ENCODE measurements at regions not wholly inside any gene's neighbourhood (a gene's known extent, or its start where the extent isn't known, plus 50 kb on each side); places are given as distances from the start of the nearest gene placed in this dataset.
"Not testable (repeated sequence)": the region's sequence is repeated elsewhere in the genome, so short reads cannot be mapped to it uniquely, and the experiment has no call there.

- DNase-seq: no peak
These were observed 50.4 kb upstream of the CACUL1 start for GRCh38 chr10:118805146-118805545.

- DNase-seq: no peak
These were observed 52.9 kb upstream of the CACUL1 start for GRCh38 chr10:118807512-118808305.

- no peak for DNase-seq
These were observed 54.0 kb upstream of the CACUL1 start for GRCh38 chr10:118808601-118809356.

DNA sequence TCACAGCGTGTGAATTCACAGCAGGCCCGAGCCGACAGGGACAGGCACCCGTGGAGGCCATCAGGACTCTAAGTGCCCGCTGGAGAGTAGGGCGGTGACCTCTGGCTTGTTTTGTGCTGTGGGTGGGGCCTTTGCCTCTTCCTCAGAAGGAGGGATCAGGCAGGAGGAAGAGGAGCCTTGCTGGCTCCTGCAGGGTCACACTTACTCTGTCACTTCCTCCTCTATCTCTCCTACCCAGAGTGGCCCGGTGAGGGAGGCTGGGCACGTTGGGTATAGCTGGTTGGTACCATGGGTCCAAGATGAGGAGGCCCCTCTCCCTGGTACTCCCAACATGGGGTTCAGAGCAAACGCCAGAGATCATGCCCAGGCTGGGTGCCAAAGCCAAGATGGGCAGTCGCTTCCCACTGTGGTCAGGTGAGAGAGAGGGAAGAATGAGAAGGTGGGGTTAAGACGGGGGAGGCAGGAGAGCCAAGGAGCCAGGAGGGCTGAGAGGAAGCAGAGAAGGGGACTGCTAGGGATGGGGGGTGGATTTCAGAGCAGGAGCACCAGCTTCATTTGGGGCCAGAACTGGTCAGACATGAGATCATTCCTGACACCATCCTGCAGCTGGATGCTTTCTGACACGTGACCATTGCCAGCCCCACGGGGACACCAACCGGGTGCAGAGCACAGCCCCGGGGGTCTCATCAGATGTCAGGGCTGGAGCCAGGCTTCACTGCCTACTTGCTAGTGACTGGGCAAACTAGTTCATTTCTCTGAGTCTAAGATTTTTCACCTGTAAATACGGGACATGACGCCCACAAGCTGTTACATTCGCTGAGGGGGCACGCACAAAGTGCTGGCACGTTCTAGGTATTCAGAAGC, 54.8 kb upstream of the CACUL1 start:
- DNase-seq: no peak

DNA sequence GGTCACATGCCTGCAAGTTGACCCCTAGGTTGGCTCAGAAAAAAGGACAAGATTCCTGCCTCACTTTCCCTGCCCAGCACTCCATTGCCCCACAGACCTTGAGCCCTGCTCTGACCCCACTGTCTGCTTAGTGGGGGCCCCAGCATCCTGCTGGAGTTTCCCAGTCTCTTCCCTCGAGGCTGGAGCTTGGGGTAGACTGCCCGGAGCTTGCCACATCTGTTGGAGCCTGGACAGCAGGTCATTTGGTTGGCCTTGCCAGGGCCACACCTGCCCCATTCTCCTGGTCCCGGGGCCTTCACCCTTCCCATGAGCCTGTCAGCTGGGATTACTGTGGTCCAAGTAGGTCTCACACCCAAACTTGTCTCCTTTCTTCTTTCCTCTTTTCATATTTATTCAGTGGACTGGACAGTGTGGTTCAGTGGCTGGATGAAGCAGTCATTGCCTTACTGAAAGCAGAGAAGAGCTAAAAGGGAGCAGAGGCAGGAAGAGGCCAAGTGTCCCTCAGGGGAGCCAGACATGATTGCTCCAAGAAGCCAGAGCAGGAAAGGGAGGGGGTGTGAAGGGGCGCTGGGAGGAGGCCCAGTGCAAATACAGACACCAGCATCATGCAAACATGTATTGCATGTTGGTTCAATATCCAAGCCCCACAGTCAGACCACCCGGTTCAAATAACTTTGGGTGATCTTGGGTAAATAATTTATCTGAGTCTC, 56.2 kb upstream of the CACUL1 start:
- DNase-seq: no peak

- DNase-seq: no peak
These were observed 57.1 kb upstream of the CACUL1 start for GRCh38 chr10:118811675-118812392.

- no peak for DNase-seq
These were observed 57.6 kb upstream of the CACUL1 start for GRCh38 chr10:118812393-118812740.

DNA sequence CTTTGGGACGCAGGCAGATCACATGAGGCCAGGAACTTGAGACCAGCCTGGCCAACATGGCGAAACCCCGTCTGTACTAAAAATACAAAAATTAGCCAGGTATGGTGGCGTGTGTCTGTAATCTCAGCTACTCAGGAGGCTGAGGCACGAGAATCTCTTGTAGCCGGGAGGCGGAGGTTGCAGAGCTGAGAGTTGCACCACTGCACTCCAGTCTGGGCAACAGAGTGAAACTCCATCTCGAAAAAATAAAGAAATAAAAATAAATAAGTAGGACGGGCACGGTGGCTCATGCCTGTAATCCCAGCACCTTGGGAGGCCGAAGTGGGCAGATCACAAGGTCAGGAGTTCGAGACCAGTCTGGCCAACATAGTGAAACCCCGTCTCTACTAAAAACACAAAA, 58.2 kb upstream of the CACUL1 start:
- DNase-seq: not testable (repeated sequence)

DNA sequence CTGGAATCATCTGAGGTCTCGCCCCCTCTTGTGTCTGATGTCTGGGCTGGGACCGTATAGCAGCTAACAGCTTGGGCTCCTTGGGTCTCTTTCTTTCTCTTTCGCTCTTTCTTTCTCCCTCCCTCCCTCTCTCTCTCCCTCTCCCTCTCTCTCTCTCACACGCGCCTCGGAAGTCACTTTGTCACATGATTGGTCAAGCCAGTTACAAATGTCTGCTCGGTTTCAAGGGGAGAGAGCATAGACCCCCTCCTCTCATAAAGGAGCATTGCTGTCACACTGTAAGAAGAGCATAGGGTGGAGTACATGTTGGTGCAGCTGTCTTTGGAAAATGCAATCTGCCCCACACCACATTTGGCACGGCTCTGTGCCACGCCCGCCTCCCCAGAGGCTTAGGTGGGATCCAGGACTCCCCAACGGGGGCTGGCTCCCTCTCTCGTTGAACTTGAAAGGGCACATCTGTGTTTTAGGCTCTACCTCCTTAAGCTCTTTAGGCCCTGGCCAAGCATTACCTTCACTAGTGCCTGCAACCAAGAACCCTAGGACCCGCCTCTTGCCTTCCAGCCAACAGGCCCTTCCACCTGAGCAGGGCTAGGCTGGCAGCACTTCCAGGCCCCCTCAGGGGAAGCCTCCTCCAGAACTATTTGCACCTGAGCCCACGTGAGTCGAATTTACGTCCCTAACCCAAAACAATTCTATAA, 61.9 kb upstream of the CACUL1 start:
- no peak for DNase-seq

GRCh38 chr10:118817328-118818068, 62.7 kb upstream of the CACUL1 start:
- DNase-seq: no peak

DNA sequence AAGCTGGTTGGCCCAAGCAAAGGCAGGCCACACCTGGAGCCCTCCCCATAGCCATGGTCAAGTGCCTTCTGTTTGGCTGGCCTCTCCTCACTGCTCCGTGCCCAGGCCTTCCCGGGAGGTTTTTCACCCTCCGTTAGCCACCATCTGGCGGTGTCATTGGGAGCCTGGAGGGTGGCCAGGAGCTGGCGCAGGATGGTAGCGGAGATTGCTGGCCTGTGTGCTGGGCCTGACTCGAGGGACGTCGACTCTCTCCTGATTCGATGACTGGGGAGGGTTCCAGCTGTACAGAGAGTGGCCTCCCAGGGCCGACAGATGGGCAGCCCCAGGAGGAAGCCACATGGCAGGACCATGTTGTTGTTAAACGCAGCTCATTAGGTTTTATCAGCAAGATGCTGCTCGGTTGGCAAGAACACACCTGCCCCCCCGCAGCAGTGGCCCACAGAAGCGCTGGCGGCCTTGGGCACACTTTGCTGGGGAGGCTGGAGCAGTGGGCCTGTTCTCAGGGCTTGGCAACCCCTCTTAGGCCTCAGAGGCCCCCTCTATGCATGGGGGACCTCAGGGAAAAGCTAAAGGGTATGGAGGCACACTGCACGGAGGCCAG, 64.0 kb upstream of the CACUL1 start:
- no peak for DNase-seq

DNA sequence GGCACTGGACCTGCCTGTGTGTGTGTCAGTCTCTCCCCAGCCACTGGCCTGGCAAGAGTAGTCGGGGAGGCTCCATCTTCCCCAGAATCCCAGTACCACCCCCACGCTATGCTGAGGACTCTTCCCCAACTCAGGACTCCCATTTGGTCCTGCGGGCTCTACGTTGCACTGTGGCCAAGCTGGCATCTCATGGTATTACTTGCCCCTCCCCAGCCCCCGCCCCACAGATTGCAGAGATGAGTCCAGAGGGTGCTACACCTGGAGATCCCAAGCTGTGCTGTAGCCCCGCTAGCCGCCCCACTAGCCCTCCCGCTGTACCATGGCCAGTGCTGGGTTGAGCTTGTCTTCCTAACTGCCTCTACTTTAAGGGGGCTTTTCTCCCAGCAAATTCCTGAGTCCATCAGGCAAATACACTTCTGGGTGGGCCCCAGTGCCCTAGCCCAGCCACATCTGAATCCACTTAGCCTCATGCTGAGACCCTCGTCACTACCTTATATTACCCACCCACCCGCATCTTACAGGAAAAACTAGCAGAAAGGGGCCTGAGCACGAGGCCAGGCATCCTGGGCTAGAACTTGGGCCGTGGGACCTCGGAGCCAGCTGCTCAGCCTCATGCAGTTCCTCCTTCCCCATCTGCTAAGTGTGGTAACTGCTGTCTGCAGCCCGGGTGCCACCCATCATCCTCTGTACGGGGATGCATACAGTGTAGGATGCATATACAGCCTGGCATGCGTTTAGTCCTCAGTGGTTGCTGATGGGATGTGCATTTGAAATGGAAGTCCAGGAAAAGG, 65.8 kb upstream of the CACUL1 start:
- DNase-seq: no peak

DNA sequence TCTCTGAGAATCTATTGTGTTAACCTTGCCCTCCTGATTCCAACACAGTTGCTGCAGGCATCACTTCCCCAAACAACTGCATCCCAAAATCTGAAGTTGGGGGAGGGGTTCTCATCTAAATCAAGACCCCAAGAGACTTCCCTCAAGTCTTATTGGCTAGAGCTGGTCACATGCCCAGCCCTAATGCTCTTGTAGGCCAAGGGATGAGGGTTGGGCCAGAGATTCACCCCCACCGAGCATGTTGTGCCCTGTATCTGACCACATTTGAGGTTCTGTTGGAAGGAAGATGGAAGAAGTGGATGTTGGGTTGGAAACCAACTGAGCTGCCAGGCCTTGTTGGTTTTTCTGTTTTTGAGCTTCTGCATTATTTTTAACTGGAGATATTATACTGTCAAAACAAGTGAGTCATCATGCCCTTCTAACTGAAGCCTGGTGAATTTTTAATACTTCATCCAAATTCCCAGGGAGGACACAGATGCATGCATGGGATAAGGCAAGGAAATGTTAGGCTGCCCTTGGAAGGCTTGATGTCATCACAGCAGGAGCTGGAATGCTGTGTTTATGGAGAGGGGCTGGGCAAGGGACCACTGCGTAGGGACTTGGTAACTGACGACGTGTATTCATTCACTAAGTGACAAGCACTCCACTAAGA, 68.6 kb upstream of the CACUL1 start:
- no peak for DNase-seq

GRCh38 chr10:118827053-118827452, 72.3 kb upstream of the CACUL1 start:
- DNase-seq: no peak

DNA sequence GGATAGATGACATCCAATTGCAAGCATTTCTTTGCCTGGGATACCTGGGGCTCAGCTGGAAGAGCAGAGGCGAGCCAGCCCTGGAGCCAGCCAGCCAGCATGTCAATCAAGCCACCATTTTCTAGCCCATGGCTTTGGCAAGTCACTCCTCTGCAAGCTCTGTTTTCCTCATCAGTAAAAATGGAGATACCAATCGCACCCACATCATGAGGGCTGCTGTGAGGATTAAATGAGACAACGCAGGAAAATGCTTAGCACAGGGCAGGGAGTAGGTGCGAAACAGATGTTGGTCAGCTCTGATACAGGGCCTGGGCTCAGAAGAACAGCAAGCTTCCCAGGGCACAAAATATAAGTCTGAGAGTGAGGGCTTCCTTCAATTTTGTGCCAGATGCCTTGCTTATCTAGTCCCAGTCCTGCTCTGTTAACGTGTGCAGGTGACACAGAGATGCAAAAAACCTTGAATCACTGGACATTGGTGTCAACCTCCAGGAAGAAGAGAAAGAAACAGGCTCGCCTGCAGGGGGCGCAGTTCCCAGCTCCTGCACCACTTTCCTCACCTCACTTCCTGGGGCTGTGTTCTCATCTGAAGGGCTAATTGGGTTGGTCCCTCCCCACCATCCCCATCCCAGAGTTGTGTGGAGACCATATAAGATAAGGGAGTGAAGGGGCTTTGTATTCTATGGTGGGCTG, 72.8 kb upstream of the CACUL1 start:
- no peak for DNase-seq

DNA sequence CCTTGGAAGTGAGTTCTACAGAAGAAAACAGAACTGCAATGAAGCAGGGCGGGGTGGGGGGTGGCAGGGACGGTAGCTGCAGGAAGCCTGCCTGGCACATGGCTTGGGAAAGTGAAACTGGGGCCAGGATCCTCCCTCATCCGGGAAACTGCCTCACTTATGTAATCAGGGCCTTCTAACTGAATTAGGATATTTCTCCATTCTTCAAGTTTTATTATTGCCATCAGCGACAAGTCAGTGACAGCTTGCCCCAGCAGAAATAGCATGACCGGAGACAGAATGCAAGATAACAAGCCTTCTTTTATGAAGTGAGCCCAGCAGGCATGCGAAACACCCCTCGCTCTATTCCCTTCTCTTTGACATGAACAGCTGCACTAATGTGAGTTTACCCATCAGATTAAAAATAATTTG, 77.5 kb upstream of the CACUL1 start:
- DNase-seq: peak; percentile 19

DNA sequence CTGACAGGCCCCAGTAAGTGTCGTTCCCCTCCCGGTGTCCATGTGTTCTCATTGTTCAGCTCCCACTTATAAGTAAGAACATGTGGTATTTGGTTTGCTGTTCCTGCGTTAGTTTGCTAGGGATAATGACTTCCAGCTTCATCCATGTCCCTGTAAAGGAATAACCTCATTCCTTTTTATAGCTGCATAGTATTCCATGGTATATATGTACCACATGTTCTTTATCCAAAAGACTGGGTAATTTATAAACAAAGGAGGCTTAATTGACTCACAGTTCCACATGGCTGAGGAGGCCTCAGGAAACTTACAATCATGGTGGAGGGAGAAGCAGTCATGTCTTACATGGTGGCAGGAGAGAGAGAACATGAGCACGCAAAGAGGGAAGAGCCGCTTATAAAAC, 79.6 kb upstream of the CACUL1 start:
- DNase-seq: not testable (repeated sequence)

- DNase-seq: no peak
These were observed 81.0 kb upstream of the CACUL1 start for GRCh38 chr10:118835682-118836326.
